ENCODE measurements at regions not wholly inside any gene's neighbourhood (a gene's known extent, or its start where the extent isn't known, plus 50 kb on each side); places are given as distances from the start of the nearest gene placed in this dataset.
"Not testable (repeated sequence)": the region's sequence is repeated elsewhere in the genome, so short reads cannot be mapped to it uniquely, and the experiment has no call there.

- Histone ChIP-seq H3K27ac (ENCODE audit: low read depth, low read length) (no peak overlapping the region), H3K4me3 (ENCODE audit: low read depth in 1 of 2, low read length in 2 of 2) (no peak overlapping the region)
Measured at GRCh38 chr10:52950578-52950977, 178.0 kb upstream of the MBL2 start.

GRCh38 chr10:52949899-52950298, 177.3 kb upstream of the MBL2 start:
- Histone ChIP-seq H3K9ac (ENCODE audit: low read depth in 1 of 2, low read length in 2 of 2) (no peak overlapping the region), H3K27ac (ENCODE audit: low read depth, low read length) (no peak overlapping the region), H3K4me1 (ENCODE audit: control insufficient read depth in 1 of 2, insufficient read depth in 2 of 2, low read length in 2 of 2) (no peaks in the 10 kb centered on the region), H3K4me3 (ENCODE audit: low read depth in 1 of 2, low read length in 2 of 2) (no peak overlapping the region), H3K9me3 (ENCODE audit: control insufficient read depth in 1 of 2, low read length in 2 of 2) (no peaks in the 10 kb centered on the region), H3K36me3 (ENCODE audit: control insufficient read depth in 1 of 2, insufficient read depth in 2 of 2, low read length in 2 of 2) (no peaks in the 10 kb centered on the region), H3K27me3 (ENCODE audit: control insufficient read depth in 1 of 2, insufficient read depth in 2 of 2, low read length in 2 of 2) (no peaks in the 10 kb centered on the region)

More at GRCh38 chr10:52950578-52950977, 178.0 kb upstream of the MBL2 start:
- Histone ChIP-seq H3K27me3 (ENCODE audit: control insufficient read depth in 1 of 2, insufficient read depth in 2 of 2, low read length in 2 of 2) (no peaks in the 10 kb centered on the region), H3K9ac (ENCODE audit: low read depth in 1 of 2, low read length in 2 of 2) (no peak overlapping the region), H3K9me3 (ENCODE audit: control insufficient read depth in 1 of 2, low read length in 2 of 2) (no peaks in the 10 kb centered on the region), H3K36me3 (ENCODE audit: control insufficient read depth in 1 of 2, insufficient read depth in 2 of 2, low read length in 2 of 2) (no peaks in the 10 kb centered on the region), H3K4me1 (ENCODE audit: control insufficient read depth in 1 of 2, insufficient read depth in 2 of 2, low read length in 2 of 2) (no peaks in the 10 kb centered on the region)

- Histone ChIP-seq H3K27ac (ENCODE audit: low read depth, low read length) (no peak overlapping the region), H3K9ac (ENCODE audit: low read depth in 1 of 2, low read length in 2 of 2) (no peak overlapping the region), H3K9me3 (ENCODE audit: control insufficient read depth in 1 of 2, low read length in 2 of 2) (no peaks in the 10 kb centered on the region), H3K36me3 (ENCODE audit: control insufficient read depth in 1 of 2, insufficient read depth in 2 of 2, low read length in 2 of 2) (no peaks in the 10 kb centered on the region), H3K27me3 (ENCODE audit: control insufficient read depth in 1 of 2, insufficient read depth in 2 of 2, low read length in 2 of 2) (no peaks in the 10 kb centered on the region), H3K4me1 (ENCODE audit: control insufficient read depth in 1 of 2, insufficient read depth in 2 of 2, low read length in 2 of 2) (no peaks in the 10 kb centered on the region), H3K4me3 (ENCODE audit: low read depth in 1 of 2, low read length in 2 of 2) (no peak overlapping the region)
Measured at GRCh38 chr10:52946486-52946885, 173.9 kb upstream of the MBL2 start.

- H3K27me3 ChIP-seq (ENCODE audit: control insufficient read depth in 1 of 2, insufficient read depth in 2 of 2, low read length in 2 of 2); H3K4me1 ChIP-seq (ENCODE audit: control insufficient read depth in 1 of 2, insufficient read depth in 2 of 2, low read length in 2 of 2): not testable (repeated sequence)
Measured at GRCh38 chr10:52945521-52945920, 172.9 kb upstream of the MBL2 start.

GRCh38 chr10:52940921-52941320, 168.3 kb upstream of the MBL2 start:
- Histone ChIP-seq H3K36me3 (ENCODE audit: control insufficient read depth in 1 of 2, insufficient read depth in 2 of 2, low read length in 2 of 2) (no peaks in the 10 kb centered on the region), H3K27ac (ENCODE audit: low read depth, low read length) (no peak overlapping the region), H3K9ac (ENCODE audit: low read depth in 1 of 2, low read length in 2 of 2) (no peak overlapping the region), H3K4me3 (ENCODE audit: low read depth in 1 of 2, low read length in 2 of 2) (no peak overlapping the region), H3K27me3 (ENCODE audit: control insufficient read depth in 1 of 2, insufficient read depth in 2 of 2, low read length in 2 of 2) (no peaks in the 10 kb centered on the region), H3K9me3 (ENCODE audit: control insufficient read depth in 1 of 2, low read length in 2 of 2) (no peaks in the 10 kb centered on the region), H3K4me1 (ENCODE audit: control insufficient read depth in 1 of 2, insufficient read depth in 2 of 2, low read length in 2 of 2) (no peaks in the 10 kb centered on the region)

More at GRCh38 chr10:52945521-52945920, 172.9 kb upstream of the MBL2 start:
- not testable (repeated sequence) for H3K4me3 ChIP-seq (ENCODE audit: low read depth in 1 of 2, low read length in 2 of 2); H3K27ac ChIP-seq (ENCODE audit: low read depth, low read length); H3K36me3 ChIP-seq (ENCODE audit: control insufficient read depth in 1 of 2, insufficient read depth in 2 of 2, low read length in 2 of 2); H3K9me3 ChIP-seq (ENCODE audit: control insufficient read depth in 1 of 2, low read length in 2 of 2); H3K9ac ChIP-seq (ENCODE audit: low read depth in 1 of 2, low read length in 2 of 2)

GRCh38 chr10:52939894-52940293, 167.3 kb upstream of the MBL2 start:
- H3K27me3 ChIP-seq (ENCODE audit: control insufficient read depth in 1 of 2, insufficient read depth in 2 of 2, low read length in 2 of 2), result no peaks in the 10 kb centered on the region
- no peaks in the 10 kb centered on the region for H3K36me3 ChIP-seq (ENCODE audit: control insufficient read depth in 1 of 2, insufficient read depth in 2 of 2, low read length in 2 of 2)
- H3K9ac ChIP-seq (ENCODE audit: low read depth in 1 of 2, low read length in 2 of 2), result no peak overlapping the region
- no peak overlapping the region for H3K27ac ChIP-seq (ENCODE audit: low read depth, low read length)
- H3K4me3 ChIP-seq (ENCODE audit: low read depth in 1 of 2, low read length in 2 of 2), result no peak overlapping the region
- no peaks in the 10 kb centered on the region for H3K4me1 ChIP-seq (ENCODE audit: control insufficient read depth in 1 of 2, insufficient read depth in 2 of 2, low read length in 2 of 2)
- no peaks in the 10 kb centered on the region for H3K9me3 ChIP-seq (ENCODE audit: control insufficient read depth in 1 of 2, low read length in 2 of 2)

- H3K27ac ChIP-seq (ENCODE audit: low read depth, low read length), result no peak overlapping the region
- no peaks in the 10 kb centered on the region for H3K4me1 ChIP-seq (ENCODE audit: control insufficient read depth in 1 of 2, insufficient read depth in 2 of 2, low read length in 2 of 2)
- no peak overlapping the region for H3K4me3 ChIP-seq (ENCODE audit: low read depth in 1 of 2, low read length in 2 of 2)
- no peaks in the 10 kb centered on the region for H3K9me3 ChIP-seq (ENCODE audit: control insufficient read depth in 1 of 2, low read length in 2 of 2)
- H3K27me3 ChIP-seq (ENCODE audit: control insufficient read depth in 1 of 2, insufficient read depth in 2 of 2, low read length in 2 of 2), result no peaks in the 10 kb centered on the region
- no peaks in the 10 kb centered on the region for H3K36me3 ChIP-seq (ENCODE audit: control insufficient read depth in 1 of 2, insufficient read depth in 2 of 2, low read length in 2 of 2)
- H3K9ac ChIP-seq (ENCODE audit: low read depth in 1 of 2, low read length in 2 of 2), result no peak overlapping the region
Measured at GRCh38 chr10:52933748-52934147, 161.2 kb upstream of the MBL2 start.

GRCh38 chr10:52927678-52928077, 155.1 kb upstream of the MBL2 start:
- no peaks in the 10 kb centered on the region for H3K4me1 ChIP-seq (ENCODE audit: control insufficient read depth in 1 of 2, insufficient read depth in 2 of 2, low read length in 2 of 2)
- no peaks in the 10 kb centered on the region for H3K27me3 ChIP-seq (ENCODE audit: control insufficient read depth in 1 of 2, insufficient read depth in 2 of 2, low read length in 2 of 2)
- no peaks in the 10 kb centered on the region for H3K9me3 ChIP-seq (ENCODE audit: control insufficient read depth in 1 of 2, low read length in 2 of 2)
- no peaks in the 10 kb centered on the region for H3K36me3 ChIP-seq (ENCODE audit: control insufficient read depth in 1 of 2, insufficient read depth in 2 of 2, low read length in 2 of 2)
- H3K4me3 ChIP-seq (ENCODE audit: low read depth in 1 of 2, low read length in 2 of 2), result no peak overlapping the region
- H3K9ac ChIP-seq (ENCODE audit: low read depth in 1 of 2, low read length in 2 of 2), result no peak overlapping the region
- no peak overlapping the region for H3K27ac ChIP-seq (ENCODE audit: low read depth, low read length)

- no peaks in the 10 kb centered on the region for H3K9me3 ChIP-seq (ENCODE audit: control insufficient read depth in 1 of 2, low read length in 2 of 2)
- H3K27me3 ChIP-seq (ENCODE audit: control insufficient read depth in 1 of 2, insufficient read depth in 2 of 2, low read length in 2 of 2), result no peaks in the 10 kb centered on the region
- no peak overlapping the region for H3K4me3 ChIP-seq (ENCODE audit: low read depth in 1 of 2, low read length in 2 of 2)
- no peaks in the 10 kb centered on the region for H3K36me3 ChIP-seq (ENCODE audit: control insufficient read depth in 1 of 2, insufficient read depth in 2 of 2, low read length in 2 of 2)
- H3K4me1 ChIP-seq (ENCODE audit: control insufficient read depth in 1 of 2, insufficient read depth in 2 of 2, low read length in 2 of 2), result no peaks in the 10 kb centered on the region
- no peak overlapping the region for H3K9ac ChIP-seq (ENCODE audit: low read depth in 1 of 2, low read length in 2 of 2)
- no peak overlapping the region for H3K27ac ChIP-seq (ENCODE audit: low read depth, low read length)
Measured at GRCh38 chr10:52923520-52923919, 150.9 kb upstream of the MBL2 start.

- Histone ChIP-seq H3K4me1 (ENCODE audit: control insufficient read depth in 1 of 2, insufficient read depth in 2 of 2, low read length in 2 of 2) (no peaks in the 10 kb centered on the region), H3K36me3 (ENCODE audit: control insufficient read depth in 1 of 2, insufficient read depth in 2 of 2, low read length in 2 of 2) (no peaks in the 10 kb centered on the region), H3K27ac (ENCODE audit: low read depth, low read length) (no peak overlapping the region), H3K9ac (ENCODE audit: low read depth in 1 of 2, low read length in 2 of 2) (no peak overlapping the region), H3K27me3 (ENCODE audit: control insufficient read depth in 1 of 2, insufficient read depth in 2 of 2, low read length in 2 of 2) (no peaks in the 10 kb centered on the region), H3K4me3 (ENCODE audit: low read depth in 1 of 2, low read length in 2 of 2) (no peak overlapping the region), H3K9me3 (ENCODE audit: control insufficient read depth in 1 of 2, low read length in 2 of 2) (no peaks in the 10 kb centered on the region)
Measured at GRCh38 chr10:52918714-52919305, 146.2 kb upstream of the MBL2 start.

GRCh38 chr10:52915391-52915790, 142.8 kb upstream of the MBL2 start:
- no peak overlapping the region for H3K9ac ChIP-seq (ENCODE audit: low read depth in 1 of 2, low read length in 2 of 2)
- H3K9me3 ChIP-seq (ENCODE audit: control insufficient read depth in 1 of 2, low read length in 2 of 2), result no peaks in the 10 kb centered on the region
- no peaks in the 10 kb centered on the region for H3K27me3 ChIP-seq (ENCODE audit: control insufficient read depth in 1 of 2, insufficient read depth in 2 of 2, low read length in 2 of 2)
- no peak overlapping the region for H3K27ac ChIP-seq (ENCODE audit: low read depth, low read length)
- no peaks in the 10 kb centered on the region for H3K36me3 ChIP-seq (ENCODE audit: control insufficient read depth in 1 of 2, insufficient read depth in 2 of 2, low read length in 2 of 2)
- no peak overlapping the region for H3K4me3 ChIP-seq (ENCODE audit: low read depth in 1 of 2, low read length in 2 of 2)
- H3K4me1 ChIP-seq (ENCODE audit: control insufficient read depth in 1 of 2, insufficient read depth in 2 of 2, low read length in 2 of 2), result no peaks in the 10 kb centered on the region

Data from duodenal mucosa (tissue), 2 donors.